Left lobe of liver (tissue), 2 donors: ENCODE measurements at regions not wholly inside any gene's neighbourhood (a gene's known extent, or its start where the extent isn't known, plus 50 kb on each side); places are given as distances from the start of the nearest gene placed in this dataset.

Experiments used
- ATAC-seq: fragments of 200-7000 bp; cut with Tn5 transposase; one replicate; pipeline ENCODE4 v1.9.1; 2020; ENCODE audit warnings: mild to moderate bottlenecking, moderate library complexity
- DNase-seq: peaks from one replicate; pipeline ENCODE4 v3.0.0-alpha.2; 2020; ENCODE audit warnings: low spot score
- donor health status: DM: no; HTN: no; CAD: no; lungs with moderate emphysema.
- donor health status: DM: no; HTN: yes; CAD: no.

- ATAC-seq: no peak
- DNase-seq: no peak
These were observed 51.5 kb upstream of the CNIH3 start for GRCh38 chr1:224564454-224565084.

DNA sequence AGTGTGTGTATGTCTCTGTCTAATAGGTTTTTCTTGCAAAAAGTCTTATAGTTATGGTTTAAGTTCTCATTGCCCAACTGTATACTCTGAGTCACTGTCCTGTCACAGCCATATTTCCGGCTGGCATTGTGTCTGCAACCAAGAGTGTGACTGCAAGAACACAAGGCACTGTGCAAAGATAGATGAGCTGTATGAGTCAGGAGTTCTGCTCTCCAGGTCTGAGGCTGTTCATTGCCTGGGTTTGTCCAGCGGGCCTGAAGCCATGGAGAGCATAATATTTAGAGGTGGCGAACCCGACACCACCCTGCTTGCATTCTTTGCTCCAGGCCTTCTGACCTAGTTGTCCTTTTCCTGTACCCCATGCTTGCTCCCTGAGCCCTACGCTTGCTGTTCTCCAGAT is 50.9 kb upstream of the CNIH3 start:
- ATAC-seq (no peak), DNase-seq (no peak)

DNA sequence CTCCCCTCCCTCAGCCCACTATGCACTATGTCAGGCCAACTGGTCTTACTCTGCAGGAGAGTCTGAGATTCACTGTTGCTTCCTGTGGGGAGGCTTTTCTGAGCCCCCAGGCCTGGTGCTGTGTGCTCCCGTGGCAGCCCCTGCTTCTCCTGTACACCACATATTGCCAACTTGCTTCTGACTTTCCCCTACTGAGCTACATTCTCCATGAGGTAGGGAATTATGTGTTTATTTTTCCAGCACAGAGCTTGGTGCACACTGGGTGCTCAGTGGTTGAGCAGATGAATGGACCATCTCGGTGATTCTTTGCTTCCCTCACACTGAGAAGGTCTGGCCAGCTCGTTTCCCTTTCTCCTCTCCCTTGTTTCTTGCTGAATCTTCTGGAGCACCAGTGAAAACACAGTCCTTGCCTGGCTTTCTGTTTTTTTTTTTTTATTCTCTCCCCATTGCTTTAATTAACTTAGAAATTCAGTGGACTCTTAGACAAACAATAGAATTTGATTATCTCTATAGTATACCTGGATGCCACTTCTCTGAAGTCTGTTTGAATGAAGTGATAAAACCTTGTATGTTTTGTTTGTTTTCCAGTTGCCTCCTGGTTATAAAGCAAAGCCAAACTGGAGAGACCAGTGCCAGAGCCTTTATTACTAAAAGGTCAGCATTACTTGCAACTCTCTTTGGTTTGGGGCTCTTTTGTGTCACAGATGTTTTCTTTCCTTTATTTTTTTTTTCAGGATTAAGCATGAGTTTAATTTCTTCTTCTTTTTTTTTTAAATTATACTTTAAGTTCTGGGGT is 50.3 kb upstream of the CNIH3 start:
- no peak for DNase-seq
- ATAC-seq: no peak
